IMR-90 (cell line): ENCODE measurements at regions not wholly inside any gene's neighbourhood (a gene's known extent, or its start where the extent isn't known, plus 50 kb on each side); places are given as distances from the start of the nearest gene placed in this dataset.

ENCODE experiments used
- ATAC-seq: fragments of 200-7000 bp; cut with Tn5 transposase; 2 replicates; pipeline ENCODE4 v1.9.1; 2020; ENCODE audit warnings: low read depth, mild to moderate bottlenecking, moderate library complexity
- BruUV-seq: library from RNA; stranded (reverse); fragments of 400-500 nt; replicated peaks from 2 replicates; lab custom pipeline; 2021; lab: Mats Ljungman, UMichigan
- CTCF ChIA-PET: fragments of 300-600 bp; formaldehyde crosslinking; extraction: SDS; loops from one replicate; lab custom pipeline; 2021; ENCODE audit warnings: antibody characterized with exemption; lab: Yijun Ruan, JAX
- POLR2A ChIA-PET: fragments of 300-600 bp; sonication (Branson Sonifier 250); formaldehyde crosslinking; loops from one replicate; lab custom pipeline; 2022; ENCODE audit warnings: antibody characterized with exemption; ENCODE audit not compliant: unreplicated experiment; lab: Charles Lee
- DNase-seq: peaks from one replicate; pipeline ENCODE4 v3.0.0; 2013
- H2AFZ ChIP-seq: replicated peaks from 2 replicates; pipeline ENCODE3; 2013; ENCODE audit warnings: low read length, mild to moderate bottlenecking; ENCODE audit not compliant: poor library complexity
- H2AK5ac ChIP-seq: 2 replicates; pipeline ENCODE4 v1.6.1; 2013; ENCODE audit warnings: low read depth, low read length, inconsistent platforms
- H2AK9ac ChIP-seq: replicated peaks from 2 replicates; pipeline ENCODE3; 2013; ENCODE audit warnings: mild to moderate bottlenecking, low read depth, low read length, moderate library complexity; ENCODE audit not compliant: poor library complexity
- H2BK120ac ChIP-seq: 2 replicates; pipeline ENCODE4 v1.6.1; 2013; ENCODE audit warnings: low read depth, low read length, inconsistent platforms
- H2BK15ac ChIP-seq: 3 replicates; pipeline ENCODE4 v1.6.1; 2013; ENCODE audit warnings: low read depth, low read length, inconsistent platforms
- H2BK20ac ChIP-seq: 2 replicates; pipeline ENCODE4 v1.6.1; 2013; ENCODE audit warnings: low read depth, mild to moderate bottlenecking, inconsistent platforms, low read length, moderate library complexity
- H2BK5ac ChIP-seq: 2 replicates; pipeline ENCODE4 v1.6.1; 2013; ENCODE audit warnings: mild to moderate bottlenecking, low read depth, low read length, inconsistent platforms; ENCODE audit not compliant: poor library complexity, severe bottlenecking
- H3K14ac ChIP-seq: replicated peaks from 2 replicates; pipeline ENCODE4 v1.6.1; 2013; ENCODE audit warnings: low read depth, low read length, inconsistent platforms
- H3K18ac ChIP-seq: 2 replicates; pipeline ENCODE4 v1.6.1; 2013; ENCODE audit warnings: low read depth, low read length, control low read depth
- H3K23ac ChIP-seq: 2 replicates; pipeline ENCODE4 v1.6.1; 2013; ENCODE audit warnings: low read depth, low read length, inconsistent platforms
- H3K27ac ChIP-seq: 2 replicates; pipeline ENCODE4 v1.5.1; 2013; ENCODE audit warnings: mild to moderate bottlenecking, control low read depth, low read length; ENCODE audit not compliant: insufficient read depth
- H3K27me3 ChIP-seq: 2 replicates; pipeline ENCODE4 v1.6.1; 2013; ENCODE audit warnings: low read length; ENCODE audit not compliant: control insufficient read depth, insufficient read depth
- H3K36me3 ChIP-seq: 2 replicates; pipeline ENCODE4 v1.6.1; 2013; ENCODE audit warnings: low read length, mixed read lengths; ENCODE audit not compliant: control insufficient read depth, insufficient read depth
- H3K4ac ChIP-seq: 2 replicates; pipeline ENCODE4 v1.6.1; 2013; ENCODE audit warnings: low read depth, low read length, inconsistent platforms
- H3K4me1 ChIP-seq: 2 replicates; pipeline ENCODE4 v1.6.1; 2013; ENCODE audit warnings: low read length, mixed read lengths; ENCODE audit not compliant: control insufficient read depth, insufficient read depth
- H3K4me2 ChIP-seq: 2 replicates; pipeline ENCODE4 v1.6.1; 2013; ENCODE audit warnings: low read depth, mild to moderate bottlenecking, control low read depth, low read length, moderate library complexity
- H3K4me3 ChIP-seq: 2 replicates; pipeline ENCODE4 v1.5.1; 2013; ENCODE audit warnings: low read depth, mild to moderate bottlenecking, control low read depth, low read length, moderate library complexity; ENCODE audit not compliant: insufficient read depth
- H3K56ac ChIP-seq: 2 replicates; pipeline ENCODE4 v1.6.1; 2013; ENCODE audit warnings: low read length, inconsistent platforms; ENCODE audit not compliant: insufficient read depth; ENCODE audit errors: extremely low read depth
- H3K79me1 ChIP-seq, 2 experiments: 2 replicates each; pipeline ENCODE4 v1.6.1; 2013; ENCODE audit warnings: low read length in 2 of 2, inconsistent platforms in 1 of 2, low read depth in 1 of 2
- H3K9ac ChIP-seq: 2 replicates; pipeline ENCODE4 v1.6.1; 2013; ENCODE audit warnings: low read depth, low read length, control low read depth
- H3K9me1 ChIP-seq: 2 replicates; pipeline ENCODE4 v1.6.1; 2013; ENCODE audit warnings: low read length, inconsistent platforms; ENCODE audit not compliant: insufficient read depth
- H3K9me3 ChIP-seq: 2 replicates; pipeline ENCODE4 v1.6.1; 2013; ENCODE audit warnings: low read length; ENCODE audit not compliant: control insufficient read depth, insufficient read depth
- H4K20me1 ChIP-seq: 2 replicates; pipeline ENCODE4 v1.6.1; 2013; ENCODE audit warnings: low read length, inconsistent platforms; ENCODE audit not compliant: insufficient read depth
- H4K5ac ChIP-seq: 2 replicates; pipeline ENCODE4 v1.6.1; 2013; ENCODE audit warnings: mild to moderate bottlenecking, low read depth, low read length, control low read depth
- H4K8ac ChIP-seq, 2 experiments: 2 replicates each; pipeline ENCODE4 v1.6.1; 2013; ENCODE audit warnings: low read depth in 2 of 2, low read length in 2 of 2, control low read depth in 1 of 2, inconsistent platforms in 1 of 2
- H4K91ac ChIP-seq: 2 replicates; pipeline ENCODE4 v1.6.1; 2013; ENCODE audit warnings: low read depth, low read length, inconsistent platforms; ENCODE audit not compliant: insufficient read depth
- CTCF ChIP-seq: conservative IDR thresholded peaks from 2 replicates; pipeline ENCODE4 v1.5.1; 2012; ENCODE audit warnings: mild to moderate bottlenecking, low read depth, low read length, improper control_type of control experiment
- ELK1 ChIP-seq: fragments of 150-350 bp; IDR thresholded peaks from 2 replicates; pipeline ENCODE4 v1.6.1; 2016; ENCODE audit warnings: low read depth, mild to moderate bottlenecking, low read length, moderate library complexity, borderline replicate concordance
- MXI1 ChIP-seq: IDR thresholded peaks from 2 replicates; pipeline ENCODE4 v1.6.1; 2012; ENCODE audit warnings: low read depth, mild to moderate bottlenecking, low read length, moderate library complexity, borderline replicate concordance
- RCOR1 ChIP-seq: IDR thresholded peaks from 2 replicates; pipeline ENCODE4 v1.6.1; 2012; ENCODE audit warnings: mild to moderate bottlenecking, low read length, improper control_type of control experiment; ENCODE audit not compliant: insufficient replicate concordance
- SMC3 ChIP-seq: fragments of 150-350 bp; IDR thresholded peaks from 2 replicates; pipeline ENCODE4 v1.6.1; 2016; ENCODE audit warnings: low read depth, mild to moderate bottlenecking, antibody characterized with exemption, low read length, moderate library complexity
- WGBS, 2 experiments: methylation state at CpG; one replicate each; pipeline versions ENCODE4 v1.1.5 to v1.1.7; 2013; ENCODE audit warnings: missing lambda C conversion rate in 2 of 2; ENCODE audit not compliant: insufficient read length in 1 of 2; ENCODE audit errors: extremely low coverage in 2 of 2; 5-methylcytosine and 5-hydroxymethylcytosine counted together
- dilution Hi-C: fragments of 300-500 bp; cut with HindIII; formaldehyde crosslinking; loops from one replicate; pipeline ENCODE4 v1.14.3; 2018; ENCODE audit warnings: low sequenced_read_pairs; ENCODE audit not compliant: unreplicated experiment
- in situ Hi-C: fragments of 300-500 bp; cut with MboI; formaldehyde crosslinking; loops from 3 replicates; pipeline ENCODE4 v1.14.3; 2019; ENCODE audit warnings: low sequenced_read_pairs, inconsistent platforms, mixed read lengths
- intact Hi-C: fragments of 100-400 bp; cut with micrococcal nuclease; formaldehyde crosslinking; loops from 2 replicates; pipeline ENCODE4 v1.10.0; 2022

- no TSS peak for BruUV-seq
- no peak for TF ChIP-seq CTCF
- no peak for TF ChIP-seq ELK1
- no peak for TF ChIP-seq SMC3
- no peak for TF ChIP-seq MXI1
- TF ChIP-seq RCOR1, result no peak
- peaks cover 16% of the 10 kb centered on the region for H3K9me3 ChIP-seq
- H3K27ac ChIP-seq, result no peak overlapping the region
- H3K23ac ChIP-seq, result no peak overlapping the region
- H2BK120ac ChIP-seq, result no peak overlapping the region
- in situ Hi-C loops (no loop called here), dilution Hi-C loops (no loop called here), intact Hi-C loops (no loop called here)
- no peak for DNase-seq
- no peak overlapping the region for H3K9ac ChIP-seq
- H3K14ac ChIP-seq, result no peak overlapping the region
- no peak overlapping the region for H3K4ac ChIP-seq
- H2AK5ac ChIP-seq, result no peak overlapping the region
- no peak overlapping the region for H3K4me2 ChIP-seq
- H4K8ac ChIP-seq, result no peak overlapping the region
- no CpG with 5 or more reads among the region's 1 CpG for WGBS, 2 experiments
- H3K18ac ChIP-seq, result no peak overlapping the region
- no peak overlapping the region for H3K4me3 ChIP-seq
- H3K4me1 ChIP-seq, result no peaks in the 10 kb centered on the region
- H2AK9ac ChIP-seq, result no peak overlapping the region
- POLR2A ChIA-PET, result no interaction called here
- no peak for ATAC-seq
- no peaks in the 10 kb centered on the region for H4K20me1 ChIP-seq
- no peak overlapping the region for H4K91ac ChIP-seq
- CTCF ChIA-PET, result no interaction called here
- no peaks in the 10 kb centered on the region for H3K9me1 ChIP-seq
- no peaks in the 10 kb centered on the region for H3K79me1 ChIP-seq
- H2BK20ac ChIP-seq, result no peak overlapping the region
- no peak overlapping the region for H2BK15ac ChIP-seq
- H3K27me3 ChIP-seq, result no peaks in the 10 kb centered on the region
- no peak overlapping the region for H3K56ac ChIP-seq
- H4K5ac ChIP-seq, result no peak overlapping the region
- no peaks in the 10 kb centered on the region for H3K36me3 ChIP-seq
- no peak overlapping the region for H2AFZ ChIP-seq
- no peak overlapping the region for H2BK5ac ChIP-seq
Observed at GRCh38 chr1:166295656-166296055, 128.9 kb upstream of the FAM78B start.
